ENCODE measurements at regions not wholly inside any gene's neighbourhood (a gene's known extent, or its start where the extent isn't known, plus 50 kb on each side); places are given as distances from the start of the nearest gene placed in this dataset.

DNA sequence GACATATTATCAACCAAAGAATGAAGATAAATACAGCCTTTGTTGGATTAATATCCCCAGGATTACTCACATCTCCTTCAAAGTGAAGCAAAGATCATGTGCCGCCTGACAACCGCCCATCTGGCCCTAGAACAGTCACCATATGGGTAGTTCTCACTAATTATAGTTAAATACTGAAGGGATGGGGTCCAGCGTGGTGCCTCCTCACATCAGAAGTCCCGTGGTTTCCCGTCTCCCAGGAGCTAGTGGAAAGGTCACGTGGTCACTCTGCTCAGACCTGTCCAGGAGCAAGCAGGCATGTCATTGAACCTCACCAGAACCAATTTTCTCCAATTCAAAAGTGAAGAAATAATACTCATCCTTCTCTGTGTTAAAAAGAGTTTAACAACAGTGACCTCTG lies 434.5 kb downstream of the SHISA9 start:
- TF ChIP-seq CTCF (conservative IDR thresholded peaks at IDR 0.05; ENCODE audit: low read depth, low read length) (no peak), EZH2 (IDR thresholded peaks at IDR 0.05; ENCODE audit: low read length, unreplicated experiment) (no peak), EZH2phosphoT487 (IDR thresholded peaks at IDR 0.05; ENCODE audit: borderline replicate concordance, low read length) (no peak)

All from PC-3 (cell line).